ENCODE measurements at regions not wholly inside any gene's neighbourhood (a gene's known extent, or its start where the extent isn't known, plus 50 kb on each side); places are given as distances from the start of the nearest gene placed in this dataset.
A peak's percentile ranks its signal among the peaks of the same experiment; 100 is the strongest.

DNA sequence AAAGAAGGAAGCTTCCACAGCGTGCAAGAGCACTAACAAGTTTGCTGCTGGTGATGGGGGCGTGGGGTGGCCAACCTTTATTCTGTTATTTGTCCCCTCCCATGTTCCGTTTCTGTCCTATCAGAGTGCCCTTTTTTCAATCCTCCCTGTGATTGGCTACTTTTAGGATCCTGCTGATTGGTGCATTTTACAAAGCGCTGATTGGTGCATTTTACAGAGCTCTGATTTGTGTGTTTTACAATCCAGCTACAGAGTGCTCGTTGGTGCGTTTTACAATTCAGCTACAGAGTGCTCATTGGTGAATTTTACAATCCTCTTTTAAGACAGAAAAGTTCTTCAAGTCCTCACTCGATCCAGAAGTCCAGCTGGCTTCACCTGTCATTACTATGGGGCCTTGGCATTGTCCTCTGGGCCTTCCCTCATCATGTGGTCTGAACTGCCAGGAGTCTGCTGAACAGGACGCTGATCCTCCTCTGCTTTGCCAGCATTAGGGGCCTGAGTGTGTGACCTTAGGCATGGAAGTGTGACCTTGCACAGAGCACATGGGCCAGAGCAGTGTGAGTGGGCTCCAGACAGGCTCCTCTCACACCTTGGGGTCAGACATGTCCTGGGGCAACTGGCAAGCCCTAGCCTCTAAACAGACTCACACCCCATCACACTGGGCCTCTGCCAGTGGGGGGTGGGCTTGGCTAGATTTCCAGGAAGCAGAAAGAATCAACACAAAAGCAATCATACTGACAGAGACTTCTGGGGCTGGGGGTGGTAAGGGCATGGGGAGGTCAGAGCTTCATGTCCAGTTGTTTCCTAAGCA lies 167.4 kb downstream of the PTPN20 start:
- DNase-seq, result no peak

DNA sequence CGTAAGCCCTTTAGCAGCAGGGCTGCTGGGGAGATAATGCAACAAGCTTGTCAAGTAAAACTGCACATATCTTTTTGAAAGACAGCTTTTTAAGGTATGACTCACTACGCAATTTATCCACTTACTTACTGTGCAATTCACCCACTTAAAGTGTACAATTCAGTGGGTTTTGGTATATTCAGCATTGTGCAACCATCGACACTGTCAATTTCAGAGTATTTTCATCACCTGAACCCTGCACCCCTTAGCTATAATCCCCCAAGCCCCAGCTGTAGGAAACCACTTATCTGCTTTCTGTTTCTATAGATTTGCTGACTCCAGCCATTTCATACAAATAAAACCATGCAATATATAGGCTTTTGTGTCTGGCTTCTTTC lies 168.0 kb downstream of the PTPN20 start:
- no peak for DNase-seq

DNA sequence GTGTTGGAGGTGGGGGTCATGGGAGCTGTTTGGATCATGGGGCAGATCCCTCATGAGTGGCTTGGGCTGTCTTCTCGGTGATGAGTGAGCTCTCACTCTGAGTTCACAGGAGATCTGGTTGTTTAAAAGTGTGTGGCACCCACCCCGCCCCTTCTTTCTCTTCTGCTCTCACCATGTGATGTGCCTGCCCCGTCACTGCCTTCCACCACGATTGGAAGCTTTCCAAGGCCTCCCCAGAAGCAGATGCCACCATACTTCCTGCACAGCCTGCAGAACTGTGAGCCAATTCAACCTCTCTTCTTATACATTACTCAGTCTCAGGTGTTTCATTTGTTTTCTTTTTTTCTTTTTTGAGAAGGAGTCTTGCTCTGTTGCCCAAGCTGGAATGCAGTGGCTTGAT lies 170.0 kb downstream of the PTPN20 start:
- DNase-seq, result no peak

DNA sequence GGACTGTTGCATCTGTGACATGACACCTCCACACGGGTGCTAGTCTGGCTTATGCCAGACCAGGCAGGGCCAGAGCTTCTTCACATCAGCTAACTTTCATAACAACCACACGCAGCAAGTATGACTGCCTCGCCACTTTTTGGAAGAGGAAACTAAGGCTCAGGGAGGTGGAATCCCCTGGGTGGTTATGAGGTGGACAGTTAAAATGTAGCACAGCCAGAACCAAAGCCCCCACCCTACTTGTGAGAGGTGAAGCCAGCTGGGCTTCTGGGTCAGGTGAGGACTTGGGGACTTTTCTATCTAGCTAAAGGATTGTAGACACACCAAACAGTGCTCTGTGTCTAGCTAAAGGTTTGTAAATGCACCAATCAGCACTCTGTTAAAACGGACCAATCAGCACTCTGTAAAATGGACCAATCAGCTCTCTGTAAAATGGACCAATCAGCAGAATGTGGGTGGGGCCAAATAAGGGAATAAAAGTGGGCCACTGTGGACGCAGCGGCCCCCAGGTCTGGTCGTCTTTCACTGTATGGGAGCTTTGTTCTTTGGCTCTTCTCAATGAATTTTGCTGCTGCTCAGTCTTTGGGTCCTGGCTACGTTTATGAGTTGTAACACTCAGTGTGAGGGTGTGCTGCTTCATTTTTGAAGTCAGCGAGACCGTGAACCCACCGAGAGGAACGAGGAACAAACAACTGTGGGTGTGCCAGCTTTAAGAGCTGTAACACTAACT lies 171.0 kb downstream of the PTPN20 start:
- peak; percentile 41 for DNase-seq

DNA sequence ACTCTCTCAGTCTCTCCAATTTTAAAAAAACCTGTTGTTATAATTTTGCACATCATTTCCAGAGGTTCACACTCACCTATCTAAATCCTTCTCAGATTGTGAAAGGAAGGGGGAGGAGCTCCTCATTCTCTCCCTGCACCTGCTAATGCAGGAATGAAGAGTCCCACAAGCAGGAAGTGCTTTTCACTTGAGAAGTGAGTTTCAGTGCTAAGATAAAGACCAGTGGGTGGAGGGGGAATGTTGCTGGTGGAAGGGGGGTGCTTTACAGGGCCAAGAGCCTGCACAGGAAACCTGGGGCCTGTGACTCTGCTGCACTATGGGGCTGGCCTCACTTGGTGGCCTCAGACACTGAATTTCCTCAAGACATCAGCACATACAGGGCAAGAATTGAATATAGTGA lies 176.4 kb downstream of the PTPN20 start:
- DNase-seq, result no peak

DNA sequence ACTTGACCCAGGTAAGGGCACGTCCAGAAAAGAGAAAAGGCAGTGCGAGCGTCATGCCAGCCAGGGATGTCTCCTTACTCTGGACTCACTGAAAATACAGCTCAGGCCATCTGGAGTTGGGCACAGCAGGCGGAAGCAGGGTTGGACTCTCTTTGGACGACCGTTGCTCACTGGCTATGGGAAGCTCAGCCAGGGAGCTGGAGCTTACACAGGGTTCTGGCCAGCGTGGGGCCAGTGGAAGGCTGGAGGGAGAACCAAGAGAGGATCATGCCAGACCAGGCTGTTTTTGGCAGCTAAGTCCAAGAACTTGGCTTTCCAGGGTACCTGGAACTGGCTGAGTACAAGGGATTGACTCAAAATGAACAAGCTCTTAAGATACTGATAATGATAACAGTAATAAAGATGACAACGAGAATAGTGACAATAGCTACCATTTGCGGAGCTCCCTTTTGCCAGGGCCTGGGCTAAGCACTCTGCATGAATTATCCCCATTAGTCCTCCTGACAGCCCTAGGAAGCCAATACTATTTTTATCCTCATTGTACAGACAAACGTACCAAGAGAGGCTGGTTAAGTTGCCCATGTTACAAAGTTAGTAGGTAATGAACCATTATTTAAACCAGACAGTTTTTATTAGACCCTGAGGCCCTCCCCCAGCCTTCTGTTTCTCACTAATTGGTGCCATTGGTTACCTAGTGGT lies 177.6 kb downstream of the PTPN20 start:
- peak; percentile 42 for DNase-seq

DNA sequence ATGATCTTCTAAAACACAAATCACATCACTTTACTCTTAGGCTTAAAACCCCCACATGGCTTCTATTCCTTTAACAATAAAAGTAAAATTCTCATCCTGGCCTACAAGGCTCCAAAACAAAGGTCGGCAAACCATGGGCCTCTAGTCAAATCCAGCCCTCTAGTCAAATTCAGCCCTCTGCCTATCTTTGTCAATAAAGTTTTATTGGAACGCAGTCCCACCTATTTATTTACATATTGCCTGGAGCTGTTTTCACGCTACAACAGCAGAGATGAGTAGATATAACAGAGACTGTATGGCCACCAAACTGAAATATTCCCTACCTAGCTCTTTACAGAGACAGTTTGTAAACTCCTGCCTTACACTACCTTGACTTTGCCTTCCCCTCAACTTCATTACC lies 178.8 kb downstream of the PTPN20 start:
- DNase-seq, result no peak

DNA sequence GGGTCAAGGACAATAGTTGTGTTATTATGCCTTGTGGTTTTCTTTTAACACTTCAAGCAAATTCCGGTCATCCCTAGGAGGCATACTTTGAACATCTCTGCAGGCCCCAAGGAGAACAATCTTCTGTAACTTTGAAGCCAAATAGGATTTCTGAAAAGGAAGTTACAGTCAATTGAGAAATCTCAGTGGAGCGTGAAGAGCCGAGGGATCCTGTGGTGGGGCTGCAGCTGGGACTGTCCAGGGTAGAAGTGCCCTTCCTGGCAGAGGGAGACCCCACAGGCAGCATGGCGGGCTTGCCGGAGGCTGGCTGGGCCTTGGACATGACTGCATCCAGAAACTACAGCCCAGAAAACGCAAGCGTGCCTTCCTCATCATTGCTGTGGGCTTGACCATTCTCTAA lies 179.7 kb downstream of the PTPN20 start:
- peak; percentile 32 for DNase-seq

DNA sequence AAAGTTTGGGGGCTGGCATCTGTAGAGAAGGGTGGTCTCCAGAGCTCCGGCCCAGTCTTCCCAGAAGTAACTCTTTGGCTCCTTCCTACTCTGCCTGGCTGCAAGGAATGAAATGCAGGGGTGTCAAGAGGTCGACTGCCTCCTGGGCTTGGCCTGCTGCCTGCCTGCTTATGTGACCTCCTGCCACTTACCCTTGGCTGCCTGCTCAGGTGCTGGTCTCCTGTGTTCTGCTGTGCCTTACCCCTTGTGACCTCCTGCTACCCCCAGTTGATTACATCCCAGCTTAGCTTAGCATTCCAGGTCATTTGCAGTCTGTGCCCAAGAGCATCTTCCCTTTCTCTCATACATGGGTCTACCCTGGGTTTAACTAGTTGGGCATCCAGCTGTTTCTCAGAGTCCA lies 180.2 kb downstream of the PTPN20 start:
- peak; percentile 42 for DNase-seq

DNA sequence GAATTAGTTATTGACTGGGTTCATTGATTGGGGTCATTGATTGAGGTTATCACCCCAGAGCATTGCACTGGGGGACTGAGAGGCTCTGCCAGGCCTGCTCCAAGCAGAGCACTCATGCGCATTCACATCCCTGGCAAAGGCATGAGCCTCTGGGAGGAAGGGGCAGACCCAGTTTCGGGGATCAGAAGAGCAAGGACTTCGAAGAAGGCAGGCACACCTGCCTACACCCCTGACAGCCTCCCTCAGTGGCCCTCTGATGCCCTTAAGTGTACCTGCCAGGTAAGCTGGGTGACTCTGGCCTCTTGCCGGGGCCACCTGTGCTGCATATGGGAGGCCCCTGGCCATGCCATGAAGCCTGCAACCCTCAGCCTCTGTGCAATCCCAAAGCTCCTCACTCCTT lies 181.1 kb downstream of the PTPN20 start:
- DNase-seq, result peak; percentile 50

DNA sequence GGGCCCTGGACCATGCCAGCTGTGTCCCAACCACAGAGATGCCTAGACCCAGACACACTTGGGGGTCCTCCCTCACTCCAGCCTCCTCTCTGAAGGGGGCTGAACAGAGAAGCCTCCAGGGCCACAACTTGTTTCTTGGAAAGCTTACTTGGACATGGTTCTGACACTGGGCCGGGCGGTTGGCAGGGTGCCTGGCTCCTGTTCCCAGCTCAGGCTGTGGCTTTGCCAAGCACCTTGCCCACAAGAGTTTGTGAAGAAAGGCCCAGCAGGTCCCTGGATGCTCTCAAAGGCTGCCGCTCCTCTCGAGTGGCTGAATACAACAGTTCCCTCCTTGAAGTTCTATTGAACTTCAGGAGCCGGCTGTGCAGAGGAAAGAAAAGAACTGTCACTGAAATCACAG lies 181.6 kb downstream of the PTPN20 start:
- no peak for DNase-seq

DNA sequence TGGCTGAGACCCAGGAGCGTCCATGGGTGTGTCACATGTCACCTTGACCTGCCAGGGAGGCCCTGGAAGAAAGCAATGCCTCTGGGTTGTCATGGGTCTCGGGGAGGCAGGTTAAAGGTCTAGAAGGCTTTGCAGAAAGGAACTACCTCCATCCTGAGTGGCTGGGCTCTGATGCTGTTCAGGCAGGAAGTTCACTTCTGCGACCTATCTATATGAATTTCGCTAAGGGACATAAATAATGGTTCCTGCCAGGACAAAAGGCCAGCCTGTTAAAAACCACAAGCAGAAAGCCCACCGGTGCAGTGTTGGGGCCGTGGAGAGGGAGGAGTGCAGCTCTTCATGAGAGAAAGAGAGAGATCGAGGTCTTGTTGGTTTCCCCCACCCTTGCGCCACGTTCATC lies 182.9 kb downstream of the PTPN20 start:
- DNase-seq, result peak; percentile 33

DNA sequence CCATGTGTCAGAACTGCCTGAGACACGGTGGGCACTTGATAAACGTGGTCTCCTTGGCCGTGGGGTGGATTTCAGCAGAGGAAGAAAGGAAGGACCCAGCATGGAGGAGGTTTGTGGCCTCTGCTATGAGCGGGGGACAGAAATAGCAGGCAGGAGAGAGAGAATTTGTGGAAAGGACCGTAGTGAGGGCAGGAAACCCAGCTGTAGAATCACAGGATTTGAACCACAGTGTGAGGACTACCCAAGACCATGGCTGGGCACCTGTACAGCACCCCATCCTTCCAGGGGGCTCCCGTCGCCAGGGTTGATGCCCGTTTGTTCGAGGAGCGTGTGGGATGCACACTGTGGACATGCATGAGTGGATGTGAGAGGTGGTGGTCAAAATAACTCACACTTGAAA lies 183.4 kb downstream of the PTPN20 start:
- DNase-seq, result peak; percentile 38

DNA sequence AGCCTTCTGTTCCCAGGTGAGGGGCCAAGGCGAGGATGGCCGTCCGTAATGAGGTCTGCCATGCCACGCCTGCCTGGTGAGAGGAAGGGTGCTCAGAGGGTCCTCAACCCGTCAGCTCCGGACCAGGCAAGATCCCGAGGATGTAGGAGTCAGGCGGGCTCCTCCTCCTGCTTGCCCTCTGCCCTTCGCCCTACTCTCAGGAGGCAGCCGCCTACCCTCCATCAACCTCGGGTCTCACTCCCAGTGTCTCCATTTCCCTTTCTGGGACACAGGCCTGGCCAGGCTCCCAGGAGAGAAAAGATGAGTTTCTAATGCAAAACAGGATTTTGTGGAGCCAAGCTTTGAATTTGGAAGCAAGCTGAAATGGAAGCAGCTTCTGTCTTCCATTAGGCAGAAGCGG lies 184.0 kb downstream of the PTPN20 start:
- DNase-seq, result peak; percentile 49

DNA sequence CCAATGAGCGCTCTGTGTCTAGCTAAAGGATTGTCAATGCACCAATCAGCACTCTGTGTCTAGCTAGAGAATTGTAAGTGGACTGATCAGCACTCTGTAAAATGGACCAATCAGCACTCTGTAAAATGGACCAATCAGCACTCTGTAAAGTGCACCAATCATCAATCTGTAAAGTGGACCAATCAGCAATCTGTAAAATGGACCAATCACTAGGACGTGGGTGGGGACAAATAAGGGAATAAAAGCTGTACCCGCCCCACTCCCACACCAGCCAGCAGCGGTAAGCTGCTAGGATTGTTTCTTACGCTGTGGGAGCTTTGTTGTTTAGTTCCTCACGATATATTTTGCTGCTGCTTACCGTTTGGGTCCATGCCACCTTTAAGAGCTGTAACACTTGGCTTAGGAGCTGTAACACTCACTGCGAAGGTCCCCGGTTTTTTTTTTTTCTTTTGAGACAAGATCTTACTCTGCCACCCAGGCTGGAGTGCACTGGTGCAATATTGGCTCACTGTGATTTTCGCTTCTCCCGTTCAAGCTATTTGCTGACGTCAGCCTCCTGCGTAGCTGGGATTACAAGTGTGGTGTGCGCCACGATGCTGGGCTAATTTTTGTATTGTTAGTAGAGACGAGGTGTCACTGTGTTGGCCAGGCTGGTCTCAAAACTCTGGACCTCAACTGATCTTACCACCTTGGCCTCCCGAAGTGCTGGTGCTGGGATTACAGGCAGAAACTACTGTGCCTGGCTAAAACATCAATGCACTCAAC lies 184.8 kb downstream of the PTPN20 start:
- no peak for DNase-seq

DNA sequence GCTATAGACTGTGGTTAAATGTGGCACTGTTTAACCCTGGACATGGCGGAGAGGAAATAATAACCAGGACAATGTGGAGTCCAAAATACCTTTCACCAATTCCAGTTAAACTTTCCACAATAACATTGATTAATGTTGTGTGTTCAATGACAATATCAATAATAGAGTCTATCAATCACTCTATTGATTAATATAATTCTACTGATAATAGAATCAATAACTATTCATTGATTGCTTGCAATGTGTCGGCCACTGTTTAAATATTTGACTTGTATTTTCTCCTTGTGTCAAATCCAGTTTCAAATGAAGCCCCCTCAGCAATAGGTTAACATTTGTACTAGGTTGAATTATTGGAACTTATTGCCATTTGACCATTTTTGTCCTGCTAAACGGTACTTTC lies 187.0 kb downstream of the PTPN20 start:
- DNase-seq, result no peak

DNA sequence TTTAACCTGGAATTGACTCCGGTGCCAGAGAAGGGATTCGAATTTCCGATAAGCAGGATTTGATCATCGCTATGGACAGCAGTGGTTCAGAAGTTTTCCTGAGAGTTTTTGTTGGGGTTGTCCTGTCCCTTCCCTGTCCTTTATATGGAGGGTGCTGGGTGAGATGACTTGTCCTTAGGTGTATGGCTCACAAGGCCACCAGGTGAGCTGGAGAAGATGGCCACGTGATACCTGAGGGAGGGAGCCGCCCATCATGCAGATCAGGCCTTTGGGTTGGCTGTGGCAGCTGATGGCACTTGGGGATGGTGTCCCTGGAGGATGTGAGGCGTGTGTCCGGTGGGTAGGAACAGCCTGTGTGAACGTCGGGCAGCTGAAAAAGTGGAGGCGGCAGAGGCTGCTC lies 187.7 kb downstream of the PTPN20 start:
- peak; percentile 26 for DNase-seq

DNA sequence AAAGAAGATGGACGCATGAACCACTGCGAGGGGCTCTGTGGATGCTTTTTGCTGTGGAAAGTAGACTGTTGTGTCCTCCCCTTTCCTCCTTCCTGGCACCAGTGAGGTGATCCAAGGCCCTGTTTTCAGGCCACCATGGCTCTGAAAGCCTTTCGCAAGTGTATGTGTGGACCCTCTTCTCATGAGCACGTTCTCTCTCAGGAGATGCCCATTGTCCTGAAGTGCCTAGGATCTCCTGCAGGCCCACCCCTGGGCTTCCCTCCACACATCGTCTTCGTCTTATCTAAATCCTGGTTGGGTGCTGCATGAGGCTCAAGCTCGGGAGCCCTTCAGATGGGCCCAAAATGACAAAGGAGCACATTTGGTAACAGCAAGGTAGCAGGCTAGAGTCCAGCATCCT lies 188.2 kb downstream of the PTPN20 start:
- DNase-seq, result peak; percentile 38

DNA sequence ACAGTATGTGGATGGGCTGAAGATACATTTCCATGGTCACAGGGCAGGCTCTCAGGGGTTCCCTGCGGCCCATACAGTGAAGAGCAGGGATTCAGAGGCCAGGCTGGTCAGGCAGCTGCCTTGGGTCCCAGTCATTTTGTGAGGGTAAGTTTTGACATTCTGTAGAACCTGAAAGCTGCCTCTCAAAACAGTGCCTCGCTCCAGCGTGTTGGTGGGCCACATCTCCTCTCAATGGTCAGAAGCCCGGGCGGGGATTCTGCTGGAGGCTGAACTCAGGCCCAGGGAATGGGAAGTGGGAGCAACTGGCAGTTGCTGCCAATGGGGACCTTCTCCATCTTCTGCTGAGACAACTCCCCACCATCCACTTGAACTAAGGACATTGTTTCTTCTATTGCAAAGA lies 190.0 kb downstream of the PTPN20 start:
- no peak for DNase-seq

DNA sequence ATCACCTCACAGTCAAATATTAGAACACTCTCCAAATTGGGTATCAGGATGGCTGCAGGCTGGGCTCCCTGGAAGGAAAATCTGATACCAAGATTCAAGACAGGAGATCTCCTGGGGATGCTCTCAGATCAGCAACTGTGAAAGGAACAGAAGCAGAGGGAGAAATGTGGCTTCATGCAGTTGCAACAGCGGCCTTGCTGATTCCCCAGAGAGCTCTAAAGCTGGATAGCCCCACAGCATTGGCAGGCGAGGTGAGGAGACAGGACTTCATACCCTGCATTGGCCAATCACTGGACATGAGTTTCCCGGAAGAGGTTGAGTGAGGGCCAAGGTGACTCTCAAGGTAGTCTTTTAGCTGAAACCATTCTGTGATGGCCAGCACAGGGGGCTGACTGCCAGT lies 190.6 kb downstream of the PTPN20 start:
- no peak for DNase-seq

DNA sequence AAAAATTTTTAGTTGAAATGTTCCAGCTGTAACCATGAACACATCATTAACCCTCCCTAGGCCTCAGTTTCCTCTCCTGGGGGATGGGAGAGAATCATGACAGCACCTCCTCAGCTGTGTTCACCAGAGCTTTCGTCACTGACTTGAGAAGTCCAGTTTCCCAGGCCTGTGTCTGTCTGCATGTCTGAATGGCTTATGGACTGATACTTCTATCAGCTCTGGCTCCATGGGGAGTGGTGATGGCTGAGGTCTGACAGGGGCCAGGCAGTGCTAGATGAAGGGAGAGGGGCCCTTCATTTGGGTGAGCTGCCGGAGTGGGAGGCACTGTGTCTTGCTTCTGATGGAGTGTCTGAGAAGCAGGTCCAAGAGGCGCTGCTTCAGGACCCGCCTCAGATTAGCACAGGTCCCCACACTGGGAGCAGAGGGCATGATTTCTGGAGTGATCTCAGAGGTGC lies 192.9 kb downstream of the PTPN20 start:
- DNase-seq, result no peak

DNA sequence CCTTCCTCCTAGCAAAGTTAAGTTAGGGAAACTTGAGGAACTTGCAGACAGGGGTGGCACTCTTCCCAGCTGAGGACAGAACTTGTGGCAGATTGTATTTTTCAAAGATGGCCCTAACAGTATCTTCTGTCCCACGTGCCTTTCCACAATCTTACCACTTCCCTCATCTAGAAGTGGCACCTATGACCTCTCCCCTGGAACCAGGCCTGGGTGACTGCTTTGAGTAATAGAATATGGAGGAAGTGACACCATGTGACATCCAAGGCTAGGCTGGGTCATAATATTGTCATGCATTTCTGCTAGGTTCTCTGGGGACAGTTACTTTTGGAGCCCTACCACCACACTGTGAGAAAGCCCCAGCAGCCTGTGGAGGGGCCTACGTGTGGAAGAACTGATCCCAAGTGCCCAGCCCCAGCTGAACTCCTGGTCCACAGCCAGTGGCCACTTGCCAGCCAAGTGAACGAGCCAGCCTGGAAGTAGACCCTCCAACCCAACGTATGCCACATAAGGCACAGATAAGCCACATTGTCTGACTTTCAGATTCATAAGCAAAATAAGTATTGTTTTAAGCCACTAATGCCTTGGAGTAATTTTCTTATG lies 193.7 kb downstream of the PTPN20 start:
- DNase-seq, result no peak

Measured in activated CD8-positive, alpha-beta memory T cell treated with anti-CD3 and anti-CD28 coated beads for 24 hours (primary cell).